D721Med (cell line): ENCODE measurements at regions not wholly inside any gene's neighbourhood (a gene's known extent, or its start where the extent isn't known, plus 50 kb on each side); places are given as distances from the start of the nearest gene placed in this dataset.
"Not testable (repeated sequence)": the region's sequence is repeated elsewhere in the genome, so short reads cannot be mapped to it uniquely, and the experiment has no call there.

Experiments
- DNase-seq: peaks from one replicate; pipeline ENCODE4 v3.0.0; 2011; ENCODE audit warnings: low spot score; ENCODE audit not compliant: insufficient read length
- FAIRE-seq: peaks from 2 replicates; lab custom pipeline; 2011; peaks lifted over from hg19 to GRCh38; lab: Jason Lieb, UNC
- TF ChIP-seq, protein P1 (sequence below): IDR thresholded peaks from 2 replicates; pipeline ENCODE4 v1.5.1; 2012; ENCODE audit warnings: mild to moderate bottlenecking, control low read depth; ENCODE audit not compliant: insufficient read depth; ENCODE audit errors: missing control alignments

DNA sequence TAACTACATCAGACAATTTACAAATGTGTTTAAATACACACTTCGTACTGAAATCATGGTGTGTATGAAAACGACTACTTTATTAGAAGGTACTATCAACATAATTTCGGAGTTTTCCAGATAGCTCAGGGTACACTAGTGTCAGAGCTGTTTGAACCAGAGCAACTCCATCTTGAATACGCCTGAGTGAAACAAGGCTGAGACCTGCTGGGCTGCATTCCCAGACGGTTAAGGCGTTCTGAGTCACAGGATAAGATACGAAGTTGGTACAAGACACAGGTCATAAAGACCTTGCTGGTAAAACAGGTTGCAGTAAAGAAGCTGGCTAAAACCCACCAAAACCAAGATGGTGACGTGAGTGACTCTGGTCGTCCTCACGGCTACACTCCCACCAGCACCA lies 167.6 kb downstream of the THBS2 start:
- TF ChIP-seq, protein P1, sequence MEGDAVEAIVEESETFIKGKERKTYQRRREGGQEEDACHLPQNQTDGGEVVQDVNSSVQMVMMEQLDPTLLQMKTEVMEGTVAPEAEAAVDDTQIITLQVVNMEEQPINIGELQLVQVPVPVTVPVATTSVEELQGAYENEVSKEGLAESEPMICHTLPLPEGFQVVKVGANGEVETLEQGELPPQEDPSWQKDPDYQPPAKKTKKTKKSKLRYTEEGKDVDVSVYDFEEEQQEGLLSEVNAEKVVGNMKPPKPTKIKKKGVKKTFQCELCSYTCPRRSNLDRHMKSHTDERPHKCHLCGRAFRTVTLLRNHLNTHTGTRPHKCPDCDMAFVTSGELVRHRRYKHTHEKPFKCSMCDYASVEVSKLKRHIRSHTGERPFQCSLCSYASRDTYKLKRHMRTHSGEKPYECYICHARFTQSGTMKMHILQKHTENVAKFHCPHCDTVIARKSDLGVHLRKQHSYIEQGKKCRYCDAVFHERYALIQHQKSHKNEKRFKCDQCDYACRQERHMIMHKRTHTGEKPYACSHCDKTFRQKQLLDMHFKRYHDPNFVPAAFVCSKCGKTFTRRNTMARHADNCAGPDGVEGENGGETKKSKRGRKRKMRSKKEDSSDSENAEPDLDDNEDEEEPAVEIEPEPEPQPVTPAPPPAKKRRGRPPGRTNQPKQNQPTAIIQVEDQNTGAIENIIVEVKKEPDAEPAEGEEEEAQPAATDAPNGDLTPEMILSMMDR: no peak
- no peak for FAIRE-seq
- no peak for DNase-seq

DNA sequence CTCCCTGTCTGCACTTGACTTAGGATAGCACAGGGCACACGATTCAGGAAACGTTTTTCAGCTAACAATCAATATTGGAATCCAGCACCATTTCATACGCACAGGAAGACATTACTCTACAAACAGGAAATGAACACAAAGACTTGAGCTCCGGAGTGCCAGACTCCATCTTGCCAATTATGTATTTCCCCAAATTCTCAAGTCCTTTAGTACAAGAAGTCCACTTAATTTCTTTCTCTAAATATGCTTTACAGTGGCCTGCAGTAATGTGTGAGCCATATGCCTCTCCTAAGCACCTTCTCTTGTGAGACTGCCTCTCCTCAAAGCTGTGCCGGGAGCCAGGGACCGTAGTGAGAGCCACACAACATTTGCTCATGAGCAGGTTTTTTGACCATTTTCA lies 168.2 kb downstream of the THBS2 start:
- FAIRE-seq (no peak), DNase-seq (no peak)
- TF ChIP-seq, protein P1: no peak

DNA sequence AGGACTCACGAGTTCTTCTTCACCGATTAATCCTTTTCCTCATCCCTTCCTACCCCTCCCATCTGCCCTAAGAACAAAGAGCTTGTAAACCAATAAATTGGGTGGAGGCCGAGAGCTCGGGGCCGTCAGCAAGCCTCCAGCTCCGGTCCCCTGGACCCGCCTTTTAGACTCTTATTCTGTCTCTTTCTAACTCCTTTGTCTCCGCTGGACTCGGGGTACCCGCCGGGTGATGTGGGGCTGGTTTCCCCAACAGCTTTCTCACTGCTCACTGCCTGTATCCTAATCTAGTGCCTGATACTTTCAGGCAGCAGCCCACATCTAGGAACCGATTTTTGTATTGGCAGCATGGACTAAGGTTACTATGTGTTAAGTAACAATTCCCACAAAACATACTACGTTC lies 169.1 kb downstream of the THBS2 start:
- DNase-seq, FAIRE-seq: not testable (repeated sequence)

DNA sequence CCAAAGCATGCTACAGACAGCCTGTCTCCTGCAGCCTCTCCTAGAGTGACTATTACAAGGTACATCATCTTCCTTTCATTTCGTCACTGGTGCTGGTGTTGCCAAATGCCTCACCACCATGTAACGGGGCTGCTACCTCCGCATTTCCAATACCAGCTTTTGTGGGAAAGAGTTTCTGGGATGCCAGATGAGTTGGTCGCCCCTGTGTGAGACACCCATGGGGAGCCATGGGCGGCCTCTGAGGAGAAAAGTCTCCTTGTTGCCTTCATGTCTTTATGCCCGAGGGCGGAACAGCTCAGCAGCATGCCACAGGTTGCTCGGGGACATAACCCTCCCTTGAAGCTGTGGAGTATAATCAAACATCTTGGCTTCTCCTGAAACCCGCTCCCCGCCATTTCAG lies 169.6 kb downstream of the THBS2 start:
- TF ChIP-seq, protein P1: no peak
- DNase-seq (no peak), FAIRE-seq (no peak)

DNA sequence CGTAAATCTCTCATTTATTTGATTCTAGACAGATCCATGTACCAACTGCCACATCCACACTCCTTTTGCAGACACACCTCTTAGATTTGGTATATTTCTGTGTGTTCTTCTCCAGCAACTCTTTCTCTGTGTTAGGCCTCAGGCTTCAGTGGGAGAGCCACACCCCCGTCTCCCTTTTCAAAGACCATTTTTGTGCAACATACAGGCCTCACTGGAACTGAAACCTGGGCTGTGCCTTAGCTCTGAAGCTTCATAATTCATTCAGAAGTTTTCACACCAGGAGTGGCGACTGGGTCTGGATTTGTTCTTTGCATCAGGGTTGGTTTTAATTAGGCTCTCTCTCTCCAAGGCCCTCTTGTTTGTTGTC lies 170.2 kb downstream of the THBS2 start:
- no peak for DNase-seq
- TF ChIP-seq, protein P1: no peak
- FAIRE-seq: no peak

DNA sequence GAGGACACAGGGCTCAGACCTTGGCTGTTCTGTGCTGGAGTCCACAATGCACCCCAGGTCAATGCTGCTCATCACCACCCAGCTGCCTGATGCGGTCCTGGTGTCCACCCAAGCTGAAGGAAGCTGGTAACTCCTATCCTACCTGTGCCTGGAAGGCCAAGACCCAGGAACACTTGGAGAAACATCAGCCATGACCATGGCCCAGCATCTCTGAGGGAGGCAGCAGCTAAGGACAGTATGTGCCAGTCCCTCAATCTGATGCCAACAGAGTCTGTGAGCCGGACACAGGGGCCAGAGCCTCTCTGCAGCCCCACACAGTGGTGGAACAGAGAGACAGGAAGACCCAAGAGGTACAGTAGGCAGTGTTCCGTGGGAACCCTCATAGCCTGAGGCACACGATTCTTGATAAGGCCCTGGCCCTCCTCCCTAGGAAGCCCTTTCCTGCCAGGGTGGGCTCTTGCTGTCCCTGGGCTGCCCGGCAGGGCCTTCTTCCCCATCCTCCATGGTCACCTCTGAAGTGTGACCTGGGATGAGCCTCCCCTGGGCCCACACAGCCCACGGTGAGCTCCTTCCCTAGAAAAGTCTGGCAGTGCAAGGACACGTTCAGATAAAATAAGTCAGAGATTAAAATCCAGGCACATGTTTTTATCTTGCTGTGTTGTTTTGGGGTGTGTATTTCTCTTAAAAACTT lies 170.7 kb downstream of the THBS2 start:
- FAIRE-seq (no peak), DNase-seq (no peak)
- TF ChIP-seq, protein P1: no peak

DNA sequence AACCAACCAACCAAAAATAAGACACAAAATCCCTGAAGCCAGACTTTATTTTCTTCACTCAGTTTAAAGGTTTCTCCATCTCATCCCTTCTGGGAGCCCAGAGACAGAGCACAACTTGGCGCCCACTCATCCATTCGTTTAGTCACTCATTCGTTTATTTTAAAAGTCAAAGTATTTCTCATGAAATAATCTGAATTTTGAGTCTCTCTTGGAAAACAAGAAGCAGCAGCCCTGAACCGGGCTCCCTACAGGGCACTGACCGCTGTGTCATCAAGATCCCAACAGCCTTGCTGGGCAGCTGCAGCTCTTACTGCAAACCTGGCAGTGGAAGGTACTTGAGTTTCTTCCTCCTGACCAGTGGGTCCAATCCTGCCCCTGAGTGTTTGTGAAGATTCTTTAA lies 171.6 kb downstream of the THBS2 start:
- DNase-seq: no peak
- TF ChIP-seq, protein P1: no peak
- no peak for FAIRE-seq
